ENCODE measurements at regions not wholly inside any gene's neighbourhood (a gene's known extent, or its start where the extent isn't known, plus 50 kb on each side); places are given as distances from the start of the nearest gene placed in this dataset.

DNA sequence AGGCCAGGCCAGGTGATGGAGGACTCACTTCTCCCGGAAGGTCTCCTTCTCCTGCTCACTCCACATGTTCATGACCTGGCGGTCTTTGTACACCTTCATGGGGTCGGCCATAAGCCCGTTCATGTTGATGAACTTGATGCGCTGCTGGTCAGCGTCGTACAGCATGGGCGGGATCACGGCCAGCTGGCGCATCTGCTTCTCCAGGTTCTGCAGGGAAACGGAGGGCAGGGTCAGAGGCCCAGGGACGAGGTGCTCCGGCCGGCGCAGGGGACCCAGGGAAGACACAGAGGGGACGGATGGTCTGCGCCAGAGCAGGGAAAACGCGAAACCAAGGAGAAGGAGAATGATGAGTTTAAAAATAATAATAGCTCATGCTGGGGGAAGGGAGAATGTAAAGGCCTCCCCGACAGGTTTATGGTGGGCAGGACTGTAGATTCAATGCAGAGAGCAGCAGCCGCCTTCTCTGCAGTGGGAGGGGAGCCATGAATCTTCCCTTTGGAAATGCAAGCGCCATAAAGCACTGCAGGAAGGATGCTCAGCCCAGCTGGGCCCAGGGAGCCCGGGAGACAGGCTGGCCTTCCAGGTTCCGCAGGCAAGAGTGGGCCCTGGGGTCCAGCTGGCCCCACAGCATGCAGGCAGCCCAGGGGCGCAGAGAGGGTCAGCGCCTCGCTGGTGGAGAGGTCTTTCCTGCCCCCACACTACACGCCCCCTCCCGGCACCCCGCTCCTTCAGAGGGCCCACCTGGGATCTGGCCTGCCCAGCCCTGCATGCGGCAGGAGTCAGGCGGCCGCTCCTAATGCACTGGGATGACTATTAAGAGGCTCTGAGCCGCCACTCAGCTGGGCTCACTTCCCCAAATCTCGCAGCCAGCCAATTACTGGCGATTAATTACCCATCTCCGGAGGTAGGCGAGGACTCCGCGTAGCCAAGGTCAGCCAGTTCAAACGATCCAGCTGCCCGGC is 132.0 kb downstream of the RFLNA start:
- no peak for TF ChIP-seq JUND (IDR thresholded peaks at IDR 0.05; ENCODE audit: low read depth)
- DNase-seq (ENCODE audit: low read depth in 1 of 2, low spot score in 1 of 2) = no peak
- in situ Hi-C loops (cut with HindIII; ENCODE audit: low pct_unique_long_range_greater_than_20kb, low sequenced_read_pairs) = no loop called here

DNA sequence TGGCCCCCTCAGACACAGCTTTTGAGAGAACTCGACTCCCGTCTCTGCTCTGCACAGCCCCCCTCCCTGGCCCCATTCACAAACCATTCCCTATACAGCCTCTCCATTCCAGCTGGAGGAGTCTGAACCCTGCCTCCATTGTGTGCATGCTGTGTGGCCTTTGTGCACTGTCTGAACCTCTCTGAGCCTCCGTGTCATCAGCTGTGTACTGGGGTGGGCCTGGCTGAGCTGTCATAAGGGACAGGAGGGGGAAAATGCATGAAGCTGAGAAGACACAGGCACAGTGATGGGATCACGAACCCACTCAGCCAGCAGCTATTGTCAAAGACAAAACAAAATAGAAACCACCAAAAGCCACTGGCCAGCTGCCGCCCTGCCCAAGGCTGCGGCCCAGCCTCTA is 130.8 kb downstream of the RFLNA start:
- TF ChIP-seq JUND (IDR thresholded peaks at IDR 0.05; ENCODE audit: low read depth) = no peak
- no peak for DNase-seq (ENCODE audit: low read depth in 1 of 2, low spot score in 1 of 2)
- in situ Hi-C loops (cut with HindIII; ENCODE audit: low pct_unique_long_range_greater_than_20kb, low sequenced_read_pairs) = no loop called here

DNA sequence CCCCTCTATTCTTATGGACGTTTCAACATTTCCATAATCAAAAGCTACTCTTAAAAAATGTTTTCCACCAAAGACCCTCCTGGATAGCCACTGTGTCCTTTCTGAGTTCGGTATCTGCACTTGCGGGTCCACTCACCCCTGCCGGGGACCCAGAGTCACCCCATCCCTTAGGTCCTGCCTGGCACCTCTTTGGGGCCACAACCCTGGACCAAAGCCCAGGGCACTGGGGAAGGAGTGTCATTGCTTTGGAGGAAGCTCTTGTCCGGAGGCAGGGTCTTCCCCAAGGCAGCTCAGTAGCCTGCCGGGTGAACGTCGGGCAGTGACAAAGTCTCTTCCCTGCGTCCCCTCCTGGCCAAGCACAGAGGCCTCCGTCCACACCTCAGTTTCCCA is 129.6 kb downstream of the RFLNA start:
- in situ Hi-C loops (cut with HindIII; ENCODE audit: low pct_unique_long_range_greater_than_20kb, low sequenced_read_pairs) = no loop called here
- no peak for DNase-seq (ENCODE audit: low read depth in 1 of 2, low spot score in 1 of 2)
- no peak for TF ChIP-seq JUND (IDR thresholded peaks at IDR 0.05; ENCODE audit: low read depth)

DNA sequence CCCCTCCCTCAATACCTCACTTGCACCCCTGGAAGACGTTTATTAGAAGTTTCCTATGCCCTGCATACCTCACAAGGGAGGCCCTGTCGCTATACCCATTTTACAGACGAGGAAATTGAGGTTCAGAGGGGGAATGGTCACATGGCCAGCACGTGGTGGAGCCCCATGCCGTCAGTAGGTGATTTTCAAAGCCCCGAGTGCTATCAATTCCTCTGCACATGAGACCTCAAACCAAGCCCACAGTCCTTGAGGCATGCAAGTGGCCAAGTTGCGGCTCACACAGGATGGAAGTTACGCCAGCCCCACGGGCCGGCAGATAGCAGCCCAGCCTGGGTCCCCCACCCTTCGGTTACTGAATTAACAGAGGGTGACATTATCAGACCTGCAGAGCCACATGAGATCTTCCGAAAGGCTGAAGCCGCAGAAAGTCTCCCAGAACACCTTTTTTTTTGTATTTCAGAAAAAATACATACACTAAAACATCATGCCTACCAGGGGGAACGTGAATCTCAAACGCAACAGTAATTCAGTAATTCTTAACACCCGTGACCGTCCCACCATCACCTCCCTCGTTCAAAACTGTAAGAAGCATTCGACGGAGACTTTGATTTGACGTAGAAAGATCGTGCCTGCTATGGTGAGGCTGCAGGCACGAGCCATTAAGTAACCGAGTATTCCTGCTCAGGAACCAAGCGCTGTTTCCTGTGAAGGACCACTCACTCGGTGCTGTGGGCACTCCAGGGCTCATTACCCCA is 129.0 kb downstream of the RFLNA start:
- DNase-seq (ENCODE audit: low read depth in 1 of 2, low spot score in 1 of 2) = no peak
- TF ChIP-seq JUND (IDR thresholded peaks at IDR 0.05; ENCODE audit: low read depth) = no peak
- in situ Hi-C loops (cut with HindIII; ENCODE audit: low pct_unique_long_range_greater_than_20kb, low sequenced_read_pairs) = no loop called here

DNA sequence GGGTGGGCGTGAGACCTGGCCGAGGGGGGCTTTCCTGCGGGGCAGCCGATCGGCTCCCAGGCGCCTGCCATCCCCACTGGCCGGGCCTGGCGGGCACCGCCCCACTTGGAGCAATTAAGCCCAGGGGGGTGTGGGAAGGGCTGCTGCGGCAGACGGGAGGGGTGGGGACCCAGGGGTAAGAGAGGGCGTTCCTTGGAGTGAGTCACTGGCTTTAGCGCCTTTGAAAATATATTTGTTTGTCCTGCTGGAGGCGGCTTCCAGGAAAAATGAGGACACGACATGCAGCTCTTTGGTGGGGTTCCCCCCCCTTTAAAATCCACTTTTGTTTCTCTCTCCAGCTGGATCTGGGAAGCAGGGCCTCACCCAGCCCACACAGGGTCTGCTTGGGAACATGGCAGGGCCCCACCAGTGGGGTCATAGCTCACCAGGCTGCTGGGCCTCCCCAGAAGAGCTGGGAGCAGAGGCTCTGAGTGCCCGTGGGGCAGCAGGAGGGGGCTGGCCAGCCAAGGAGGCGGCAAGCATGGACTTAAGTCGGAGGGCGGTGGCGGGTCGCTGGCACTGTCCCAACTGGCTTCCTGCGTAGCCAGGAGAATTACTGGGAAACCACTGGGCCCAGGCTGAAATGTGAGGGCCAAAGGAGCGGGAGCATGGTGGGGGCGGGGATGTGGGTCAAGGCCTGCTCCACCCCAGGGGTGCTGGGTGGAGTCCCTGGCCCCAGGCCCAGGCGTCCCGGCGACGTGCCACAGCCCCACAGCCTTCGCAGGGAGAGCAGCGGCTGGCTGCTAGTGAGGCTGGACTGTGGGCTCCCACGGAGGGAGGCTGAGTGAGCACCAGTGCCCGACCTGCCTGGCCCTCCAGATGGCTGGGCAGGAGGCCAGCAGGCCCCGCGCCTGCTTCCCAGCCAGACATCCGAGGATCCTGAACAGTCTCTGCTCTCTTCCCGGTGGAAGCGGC is 128.0 kb downstream of the RFLNA start:
- no peak for DNase-seq (ENCODE audit: low read depth in 1 of 2, low spot score in 1 of 2)
- TF ChIP-seq JUND (IDR thresholded peaks at IDR 0.05; ENCODE audit: low read depth) = no peak

DNA sequence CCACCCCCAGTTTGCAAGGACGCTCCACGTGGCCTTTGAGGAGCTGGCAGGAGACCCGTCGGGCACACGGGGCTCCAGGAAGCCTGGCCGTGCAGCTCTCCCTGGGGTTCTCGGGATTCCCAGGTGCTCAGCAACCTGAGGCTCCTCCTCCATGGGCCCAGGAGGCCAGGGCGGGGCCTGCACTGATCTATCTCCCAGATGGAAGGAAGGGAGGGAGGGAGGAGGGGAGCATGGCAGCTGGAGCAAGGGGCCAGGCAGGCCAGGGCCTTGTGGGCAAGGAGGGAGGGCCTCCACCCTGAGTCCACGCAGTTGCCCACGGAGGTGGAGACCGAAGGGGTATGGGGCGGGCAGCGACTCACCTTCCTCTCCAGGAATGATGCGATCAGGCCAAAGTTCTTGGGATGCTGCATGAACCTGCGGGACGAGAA is 127.3 kb downstream of the RFLNA start:
- TF ChIP-seq JUND (IDR thresholded peaks at IDR 0.05; ENCODE audit: low read depth) = no peak
- in situ Hi-C loops (cut with HindIII; ENCODE audit: low pct_unique_long_range_greater_than_20kb, low sequenced_read_pairs) = no loop called here
- no peak for DNase-seq (ENCODE audit: low read depth in 1 of 2, low spot score in 1 of 2)

More for the DNA sequence above, 128.0 kb downstream of the RFLNA start:
- in situ Hi-C loops (cut with HindIII; ENCODE audit: low pct_unique_long_range_greater_than_20kb, low sequenced_read_pairs) = no loop called here

DNA sequence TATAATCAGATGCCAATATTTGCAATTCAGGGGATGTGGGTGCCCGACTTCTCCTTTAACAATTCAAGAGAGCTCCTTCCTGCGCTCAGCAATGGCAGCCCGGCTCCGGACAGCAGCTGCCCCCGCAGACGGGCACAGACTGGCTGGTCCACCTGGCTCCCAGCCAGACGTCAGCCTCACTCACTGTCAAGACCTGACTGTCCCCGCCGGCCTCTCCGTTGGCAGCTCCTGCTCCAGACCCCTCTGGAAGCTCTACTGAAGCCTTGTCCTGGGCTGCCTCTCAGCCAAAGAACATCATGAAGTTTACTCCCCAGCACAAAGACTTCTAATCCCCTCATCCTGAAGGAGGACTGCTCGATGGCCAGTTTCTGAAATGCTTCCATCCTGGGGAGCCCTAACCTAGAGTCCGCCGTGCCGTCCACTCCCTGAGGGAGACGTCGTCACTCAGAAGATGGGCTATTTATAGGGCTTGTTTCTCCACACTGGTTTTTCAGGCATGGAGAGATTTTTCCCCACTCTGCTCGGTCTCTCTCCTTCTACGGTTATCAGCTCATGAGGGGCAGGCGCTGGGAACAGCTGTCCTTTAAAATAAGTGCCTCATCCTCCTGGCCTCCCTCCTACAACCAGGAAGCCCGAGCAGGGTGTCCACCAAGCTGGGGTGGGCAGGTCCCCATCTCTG is 126.2 kb downstream of the RFLNA start:
- DNase-seq (ENCODE audit: low read depth in 1 of 2, low spot score in 1 of 2) = no peak
- TF ChIP-seq JUND (IDR thresholded peaks at IDR 0.05; ENCODE audit: low read depth) = no peak
- in situ Hi-C loops (cut with HindIII; ENCODE audit: low pct_unique_long_range_greater_than_20kb, low sequenced_read_pairs) = no loop called here

DNA sequence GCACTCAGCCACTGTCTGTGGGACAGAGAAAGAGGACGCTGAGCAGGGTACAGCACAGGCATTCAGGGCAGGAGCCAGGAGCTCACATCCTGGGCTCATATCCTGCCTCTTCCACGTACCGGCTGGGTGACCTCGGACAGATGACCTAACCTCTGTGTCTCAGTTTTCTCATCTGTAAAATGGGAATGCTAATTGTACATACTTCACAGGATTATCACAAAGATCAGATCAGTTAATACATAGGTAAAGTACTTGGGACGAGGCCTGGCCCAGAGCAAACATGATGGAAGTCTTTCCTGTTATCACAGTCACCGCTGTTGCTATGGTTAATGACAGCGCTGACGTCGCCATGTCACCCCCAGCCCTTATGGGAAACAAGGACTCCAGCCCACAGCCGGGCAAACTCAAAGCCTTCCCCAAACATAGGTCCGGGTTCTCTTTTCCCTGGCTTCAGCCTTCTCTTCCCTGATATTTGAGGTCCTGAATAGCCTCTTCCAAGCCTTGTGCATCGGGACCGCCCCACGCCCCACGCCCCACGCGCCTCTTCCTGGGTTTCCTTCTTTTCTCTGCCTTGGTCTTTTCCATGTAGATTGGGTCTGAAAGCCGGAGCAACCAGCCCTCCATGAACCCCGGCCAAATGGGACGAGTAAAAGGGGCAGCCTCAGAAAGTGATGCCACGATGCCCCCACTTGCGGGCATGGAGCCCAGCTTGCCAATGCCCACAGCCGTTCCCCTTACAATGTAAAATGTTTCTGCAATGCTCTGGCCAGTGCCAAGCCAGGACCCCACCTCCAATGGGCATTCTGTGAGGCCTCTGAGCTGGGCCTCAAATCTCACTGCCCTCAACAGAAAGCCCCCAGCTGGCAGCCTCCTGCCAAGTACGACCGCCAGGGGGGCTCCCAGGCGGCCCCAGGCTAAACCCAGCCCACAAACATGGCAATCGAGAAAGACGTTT is 125.4 kb downstream of the RFLNA start:
- no peak for DNase-seq (ENCODE audit: low read depth in 1 of 2, low spot score in 1 of 2)
- in situ Hi-C loops (cut with HindIII; ENCODE audit: low pct_unique_long_range_greater_than_20kb, low sequenced_read_pairs) = no loop called here
- TF ChIP-seq JUND (IDR thresholded peaks at IDR 0.05; ENCODE audit: low read depth) = no peak

DNA sequence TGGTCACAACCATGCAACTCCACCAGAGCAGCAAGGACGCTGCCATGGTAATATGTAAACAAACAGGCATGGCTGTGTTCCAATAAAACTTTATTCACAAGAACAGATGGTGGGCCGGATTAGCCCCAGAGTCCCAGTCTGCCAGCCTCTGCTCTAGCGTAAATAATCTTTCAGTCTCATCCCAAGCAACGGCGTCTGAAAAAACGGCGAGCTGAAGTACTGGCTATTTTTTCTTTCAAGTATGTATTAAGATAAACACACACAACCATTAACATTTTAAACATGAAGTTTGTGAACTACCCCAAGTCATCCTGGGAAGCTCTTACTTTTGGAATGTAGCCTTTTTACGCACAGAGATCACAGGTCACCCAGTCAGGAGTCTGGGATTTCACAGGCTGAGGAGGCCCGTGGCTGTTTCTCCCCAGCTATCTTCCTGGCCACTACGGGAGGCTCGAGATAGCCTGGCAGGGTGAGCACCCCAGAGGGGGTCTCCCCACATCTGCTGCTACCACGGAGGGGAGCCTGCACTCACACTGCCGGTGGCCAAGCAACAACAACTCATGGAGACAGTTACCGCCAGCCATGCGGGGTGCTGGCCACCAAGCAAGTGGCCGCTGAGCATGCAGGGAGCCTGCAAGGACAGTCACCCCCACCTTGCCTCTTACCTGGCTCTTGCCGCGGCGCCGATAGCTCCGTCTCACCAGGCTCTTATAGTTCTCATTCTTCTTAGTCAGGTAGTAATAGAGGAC is 124.6 kb downstream of the RFLNA start:
- in situ Hi-C loops (cut with HindIII; ENCODE audit: low pct_unique_long_range_greater_than_20kb, low sequenced_read_pairs) = no loop called here
- no peak for DNase-seq (ENCODE audit: low read depth in 1 of 2, low spot score in 1 of 2)
- no peak for TF ChIP-seq JUND (IDR thresholded peaks at IDR 0.05; ENCODE audit: low read depth)

DNA sequence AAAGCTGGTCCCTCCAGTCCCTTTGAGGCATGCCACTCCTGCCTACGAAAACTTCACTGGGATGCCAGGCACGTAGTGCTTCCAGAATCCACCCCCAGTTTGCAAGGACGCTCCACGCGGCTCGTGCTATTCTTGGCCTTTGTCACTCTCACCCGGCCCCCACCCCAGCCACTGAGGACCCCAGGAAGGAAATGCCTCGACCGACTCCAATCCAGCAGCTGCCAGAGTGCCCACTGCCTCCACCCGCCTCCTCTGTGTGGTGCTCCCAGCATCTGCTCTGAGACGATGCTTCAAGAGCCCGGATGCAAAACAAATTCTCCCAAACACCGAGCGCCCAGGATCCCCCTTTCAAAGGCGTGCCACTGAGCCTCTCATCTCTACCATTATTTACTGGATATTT is 123.9 kb downstream of the RFLNA start:
- DNase-seq (ENCODE audit: low read depth in 1 of 2, low spot score in 1 of 2) = no peak
- no peak for TF ChIP-seq JUND (IDR thresholded peaks at IDR 0.05; ENCODE audit: low read depth)
- in situ Hi-C loops (cut with HindIII; ENCODE audit: low pct_unique_long_range_greater_than_20kb, low sequenced_read_pairs) = no loop called here
